Cardiac muscle cell (in vitro differentiated cells and primary cell): ENCODE measurements at regions not wholly inside any gene's neighbourhood (a gene's known extent, or its start where the extent isn't known, plus 50 kb on each side); places are given as distances from the start of the nearest gene placed in this dataset.

Source experiments
- DNase-seq, 2 donors: peaks; one replicate each; pipeline versions ENCODE4 v3.0.0 to v3.0.0-alpha.2; 2010 to 2017; ENCODE audit warnings: low read depth in 1 of 2, low spot score in 1 of 2
- H3K27ac ChIP-seq: fragments of 200-600 bp; sonication (generic); 2 replicates; pipeline ENCODE4 v1.5.1; 2016
- H3K27me3 ChIP-seq: fragments of 200-600 bp; sonication (generic); 2 replicates; pipeline ENCODE4 v1.6.0; 2016; ENCODE audit warnings: control low read depth
- H3K36me3 ChIP-seq: fragments of 200-600 bp; sonication (generic); 2 replicates; pipeline ENCODE4 v1.5.1; 2016; ENCODE audit warnings: control low read depth
- H3K4me1 ChIP-seq: fragments of 200-600 bp; sonication (generic); 2 replicates; pipeline ENCODE4 v1.8.1; 2017; ENCODE audit warnings: low read depth, mild to moderate bottlenecking, mixed run types
- H3K4me3 ChIP-seq: fragments of 200-600 bp; sonication (generic); 2 replicates; pipeline ENCODE4 v1.5.1; 2016; ENCODE audit warnings: mild to moderate bottlenecking
- H3K9me3 ChIP-seq: fragments of 200-600 bp; sonication (generic); 2 replicates; pipeline ENCODE4 v1.5.1; 2017; ENCODE audit warnings: low read depth, mild to moderate bottlenecking, control low read depth
- TF ChIP-seq, protein P1 (sequence below): IDR thresholded peaks from 2 replicates; pipeline ENCODE4 v1.5.1; 2012; ENCODE audit warnings: low read depth, mild to moderate bottlenecking, low read length

DNA sequence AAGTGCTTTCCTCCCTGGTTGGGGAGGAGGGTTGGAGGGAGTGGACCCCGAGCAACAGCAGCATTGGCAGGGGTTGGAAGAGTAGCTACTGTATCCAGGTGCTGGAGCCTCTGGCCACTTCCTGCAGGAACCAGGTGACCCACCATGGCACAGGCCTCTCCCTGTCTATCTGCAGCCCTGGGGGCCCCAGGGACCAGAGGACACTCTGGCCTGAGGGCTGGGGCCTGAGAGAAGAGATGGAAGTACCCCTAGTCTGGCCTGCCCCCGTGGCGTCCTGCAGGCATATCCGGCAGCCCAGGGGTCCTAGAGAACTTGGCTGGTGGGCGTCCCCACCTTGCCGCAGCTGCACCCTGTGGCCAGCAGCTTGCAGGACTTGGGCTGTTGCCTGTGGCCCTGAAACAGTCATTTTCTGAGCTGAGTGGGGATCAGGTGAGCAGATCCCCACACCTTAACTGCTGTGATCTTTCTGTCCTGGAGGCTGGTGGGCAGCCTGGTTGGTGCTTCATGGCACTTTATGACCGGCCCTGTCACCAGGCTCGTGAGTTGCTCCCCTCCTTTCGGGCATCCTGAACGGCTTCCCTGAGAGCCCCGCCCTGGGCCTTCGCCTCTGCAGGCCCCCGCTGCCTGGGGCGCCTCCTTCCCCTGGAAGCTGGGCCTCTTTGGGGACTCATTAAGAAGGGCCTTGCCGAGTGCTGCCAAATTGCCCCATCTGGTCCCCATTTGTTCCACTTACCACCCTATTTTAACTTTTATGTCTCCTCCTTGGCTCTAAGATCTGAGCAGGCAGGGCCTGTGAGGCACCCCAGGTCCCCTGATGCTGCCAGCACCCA is 298.6 kb downstream of the SEC14L1 start:
- H3K27me3 ChIP-seq, result no peaks in the 10 kb centered on the region

DNA sequence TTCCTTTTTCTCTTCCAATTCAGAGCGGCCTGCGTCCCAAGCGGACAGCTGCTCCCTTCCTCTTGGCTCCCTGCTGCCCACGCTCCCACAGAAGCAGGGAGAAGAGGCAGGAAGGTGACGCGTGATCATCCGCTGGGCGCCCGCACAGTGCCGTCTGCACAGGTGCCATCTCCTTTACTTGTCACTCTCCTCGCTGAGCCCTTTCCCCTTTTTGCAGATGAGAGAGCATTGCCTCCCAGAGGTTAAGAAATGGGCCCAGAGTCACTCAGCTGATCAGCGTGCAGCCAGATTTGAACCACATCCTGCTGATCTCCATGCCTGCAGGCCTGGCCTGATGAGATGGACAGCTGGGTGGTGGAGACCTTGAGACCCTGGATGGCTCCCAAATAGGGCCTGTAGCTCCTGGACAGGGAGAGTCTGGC is 299.8 kb downstream of the SEC14L1 start:
- Histone ChIP-seq H3K27ac (peak overlapping the region; percentile 69), H3K9me3 (no peaks in the 10 kb centered on the region), H3K4me3 (no peak overlapping the region), H3K27me3 (no peaks in the 10 kb centered on the region), H3K4me1 (peaks cover 50% of the 10 kb centered on the region), H3K36me3 (no peaks in the 10 kb centered on the region)
- no peak for DNase-seq
- TF ChIP-seq, protein P1, sequence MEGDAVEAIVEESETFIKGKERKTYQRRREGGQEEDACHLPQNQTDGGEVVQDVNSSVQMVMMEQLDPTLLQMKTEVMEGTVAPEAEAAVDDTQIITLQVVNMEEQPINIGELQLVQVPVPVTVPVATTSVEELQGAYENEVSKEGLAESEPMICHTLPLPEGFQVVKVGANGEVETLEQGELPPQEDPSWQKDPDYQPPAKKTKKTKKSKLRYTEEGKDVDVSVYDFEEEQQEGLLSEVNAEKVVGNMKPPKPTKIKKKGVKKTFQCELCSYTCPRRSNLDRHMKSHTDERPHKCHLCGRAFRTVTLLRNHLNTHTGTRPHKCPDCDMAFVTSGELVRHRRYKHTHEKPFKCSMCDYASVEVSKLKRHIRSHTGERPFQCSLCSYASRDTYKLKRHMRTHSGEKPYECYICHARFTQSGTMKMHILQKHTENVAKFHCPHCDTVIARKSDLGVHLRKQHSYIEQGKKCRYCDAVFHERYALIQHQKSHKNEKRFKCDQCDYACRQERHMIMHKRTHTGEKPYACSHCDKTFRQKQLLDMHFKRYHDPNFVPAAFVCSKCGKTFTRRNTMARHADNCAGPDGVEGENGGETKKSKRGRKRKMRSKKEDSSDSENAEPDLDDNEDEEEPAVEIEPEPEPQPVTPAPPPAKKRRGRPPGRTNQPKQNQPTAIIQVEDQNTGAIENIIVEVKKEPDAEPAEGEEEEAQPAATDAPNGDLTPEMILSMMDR, result no peak

More for the DNA sequence above, 298.6 kb downstream of the SEC14L1 start:
- Histone ChIP-seq H3K9me3 (no peaks in the 10 kb centered on the region), H3K27ac (no peak overlapping the region), H3K36me3 (no peaks in the 10 kb centered on the region), H3K4me1 (peaks cover 60% of the 10 kb centered on the region), H3K4me3 (no peak overlapping the region)
- no peak for DNase-seq
- TF ChIP-seq, protein P1, result no peak

DNA sequence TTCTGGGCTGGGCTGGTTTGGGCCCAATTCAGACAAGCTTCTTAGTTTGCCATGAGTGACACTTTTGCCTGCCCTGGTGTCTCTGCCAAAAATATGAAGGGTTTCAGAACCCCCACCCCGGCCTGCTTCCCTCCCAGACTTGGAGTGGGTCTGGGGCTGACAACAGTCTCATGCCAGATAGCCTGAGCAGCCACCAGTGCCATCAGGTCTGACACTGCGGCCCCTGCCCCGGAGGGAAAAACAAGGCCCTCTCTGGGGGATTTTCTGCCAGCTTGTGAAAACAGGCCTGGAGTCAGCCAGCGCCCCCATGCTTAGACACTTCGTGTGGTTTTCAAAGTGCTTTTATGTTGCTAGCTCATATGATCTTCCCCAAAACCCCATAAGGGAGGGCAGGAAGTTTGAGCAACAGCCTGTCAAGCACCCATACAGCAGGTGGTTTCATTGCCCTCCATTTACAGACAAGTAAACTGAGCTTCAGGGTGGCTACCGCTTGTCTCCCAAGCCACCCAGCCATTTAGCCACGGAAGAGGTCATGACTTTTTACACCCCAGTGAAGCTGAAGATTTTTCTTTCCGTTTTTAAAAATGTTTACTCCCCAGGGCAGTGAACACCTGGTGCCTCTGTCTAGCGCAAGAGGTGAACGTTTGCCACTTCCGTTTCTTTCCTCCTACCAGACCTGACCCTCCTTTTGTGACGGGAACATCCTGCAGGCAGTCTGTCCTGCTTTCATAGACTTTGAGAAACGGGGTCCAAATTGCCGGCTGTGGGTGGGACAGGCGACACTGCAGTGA is 300.6 kb downstream of the SEC14L1 start:
- H3K36me3 ChIP-seq, result no peaks in the 10 kb centered on the region
- no peaks in the 10 kb centered on the region for H3K9me3 ChIP-seq
- H3K27ac ChIP-seq, result peak overlapping the region; percentile 69
- TF ChIP-seq, protein P1, result no peak
- peak in 1 of 2 donors; percentile 40 for DNase-seq
- H3K4me3 ChIP-seq, result no peak overlapping the region
- no peaks in the 10 kb centered on the region for H3K27me3 ChIP-seq
- H3K4me1 ChIP-seq, result peaks cover 43% of the 10 kb centered on the region

DNA sequence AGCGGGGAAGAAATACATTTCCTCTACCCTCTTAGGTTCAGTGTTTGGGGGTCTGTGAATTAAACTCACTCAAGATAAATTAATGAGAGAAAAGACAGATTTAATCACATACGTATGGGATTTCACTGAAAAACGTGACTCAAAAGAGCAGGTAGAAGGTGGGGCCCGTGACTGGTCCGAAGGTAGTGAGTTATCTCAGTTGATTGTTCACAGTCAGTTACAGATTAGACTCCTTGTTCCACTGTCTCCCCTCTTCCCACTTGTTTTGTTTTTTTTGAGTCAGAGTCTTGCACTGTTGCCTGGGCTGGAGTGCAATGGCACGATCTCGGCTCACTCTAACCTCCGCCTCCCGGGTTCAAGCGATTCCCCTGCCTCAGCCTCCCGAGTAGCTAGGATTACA is 301.2 kb downstream of the SEC14L1 start:
- Histone ChIP-seq H3K4me3 (no peak overlapping the region), H3K27ac (peak overlapping the region; percentile 69), H3K9me3 (no peaks in the 10 kb centered on the region), H3K4me1 (peaks cover 37% of the 10 kb centered on the region), H3K36me3 (no peaks in the 10 kb centered on the region), H3K27me3 (no peaks in the 10 kb centered on the region)
- TF ChIP-seq, protein P1, result no peak
- DNase-seq, result no peak

DNA sequence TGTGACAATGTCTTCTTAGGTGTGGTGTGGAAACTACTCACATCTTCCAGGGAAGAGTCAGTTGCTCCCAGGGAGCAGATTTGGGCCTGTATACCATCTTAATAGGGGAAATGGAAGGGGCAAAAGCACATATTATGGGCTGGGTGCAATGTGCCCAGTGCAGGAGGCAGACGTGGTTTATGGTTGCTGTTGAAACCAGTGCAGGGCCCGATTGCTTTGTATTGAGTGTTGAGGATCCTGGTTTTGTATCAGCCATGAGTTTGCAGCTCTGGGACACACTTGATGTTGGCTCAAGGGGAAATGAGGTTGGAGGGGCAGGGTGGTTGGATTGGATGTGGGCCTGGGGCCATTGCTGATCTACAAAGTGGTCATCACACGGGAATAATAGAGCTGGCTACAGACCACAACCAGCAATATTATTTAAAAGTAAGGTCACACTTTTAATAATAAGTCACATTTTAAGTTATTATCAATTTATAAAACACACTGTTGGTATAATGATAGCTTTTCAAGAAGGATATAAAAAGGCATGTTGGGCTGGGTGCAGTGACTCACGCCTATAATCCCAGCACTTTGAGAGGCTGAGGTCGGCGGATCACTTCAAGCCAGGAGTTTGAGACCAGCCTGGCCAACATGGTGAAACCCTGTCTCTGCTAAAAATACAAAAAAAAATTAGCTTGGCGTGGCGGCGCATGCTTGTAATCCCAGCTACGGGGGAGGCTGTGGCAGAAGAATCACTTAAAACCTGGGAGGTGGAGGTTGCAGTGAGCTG is 302.4 kb downstream of the SEC14L1 start:
- H3K36me3 ChIP-seq, result no peaks in the 10 kb centered on the region
- peaks cover 29% of the 10 kb centered on the region for H3K4me1 ChIP-seq
- H3K27ac ChIP-seq, result no peak overlapping the region
- no peaks in the 10 kb centered on the region for H3K9me3 ChIP-seq
- TF ChIP-seq, protein P1, result no peak
- DNase-seq, result no peak
- no peaks in the 10 kb centered on the region for H3K27me3 ChIP-seq
- no peak overlapping the region for H3K4me3 ChIP-seq
